DMS114 treated with DMSO at 0.1 percent for 48 hours (cell line): ENCODE measurements at regions not wholly inside any gene's neighbourhood (a gene's known extent, or its start where the extent isn't known, plus 50 kb on each side); places are given as distances from the start of the nearest gene placed in this dataset.
"Not testable (repeated sequence)": the region's sequence is repeated elsewhere in the genome, so short reads cannot be mapped to it uniquely, and the experiment has no call there.

ENCODE experiments used
- DNase-seq: peaks from one replicate; lab custom pipeline; 2025; ENCODE audit not compliant: unreplicated experiment; lab: John Stamatoyannopoulos, UW

DNA sequence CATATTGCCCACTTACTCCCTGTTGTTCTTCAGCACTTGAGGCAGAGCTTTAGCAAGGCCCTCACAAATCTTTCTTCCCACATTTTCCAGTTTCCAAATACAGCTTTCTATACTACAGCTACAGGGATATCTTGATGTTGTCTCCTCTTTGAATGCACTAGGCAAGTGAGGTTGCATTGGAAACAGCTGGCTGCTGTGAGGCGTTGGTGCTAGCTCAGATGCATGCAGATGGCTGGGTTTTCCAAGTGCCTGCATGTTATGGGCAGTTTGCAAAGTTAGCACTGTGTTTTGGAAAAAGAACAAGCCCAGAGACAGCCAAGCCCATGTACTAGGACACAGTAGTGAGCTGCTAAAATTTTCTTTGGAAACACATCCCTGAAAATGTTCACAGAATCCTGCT lies 315.1 kb upstream of the RASGEF1B start:
- DNase-seq: no peak

DNA sequence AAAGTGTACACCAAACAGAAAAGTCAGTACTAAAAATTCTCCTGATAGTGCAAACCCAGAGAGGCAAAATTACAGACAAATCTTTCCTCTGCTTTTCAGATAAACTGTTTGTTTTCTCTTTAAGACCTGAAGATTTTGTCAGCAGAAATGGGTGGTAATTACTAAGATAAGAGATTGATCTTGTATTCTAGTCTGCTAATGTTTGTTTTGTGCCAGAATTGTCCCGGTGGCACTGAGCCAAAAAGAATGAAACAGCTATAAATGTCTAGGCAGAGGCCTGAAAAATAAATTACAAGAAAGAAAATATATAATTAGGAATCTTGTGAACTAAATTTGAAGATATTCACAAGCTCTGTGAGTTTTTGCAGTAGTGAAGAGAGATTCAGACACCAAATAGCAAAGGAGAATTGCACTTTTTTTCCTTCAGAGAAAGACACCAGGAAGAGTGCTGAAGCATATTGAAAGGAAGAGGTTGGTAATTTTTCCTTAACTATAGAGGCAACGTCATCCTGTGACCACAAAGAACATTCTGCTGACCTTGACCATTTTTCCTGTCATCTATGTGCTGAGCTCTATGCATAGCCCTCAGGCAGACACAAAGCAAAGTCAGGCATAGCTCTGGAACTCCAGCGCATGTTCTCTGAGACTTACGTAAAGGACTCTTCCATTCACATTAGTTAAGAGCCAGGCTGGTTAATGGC lies 314.5 kb upstream of the RASGEF1B start:
- DNase-seq: no peak

DNA sequence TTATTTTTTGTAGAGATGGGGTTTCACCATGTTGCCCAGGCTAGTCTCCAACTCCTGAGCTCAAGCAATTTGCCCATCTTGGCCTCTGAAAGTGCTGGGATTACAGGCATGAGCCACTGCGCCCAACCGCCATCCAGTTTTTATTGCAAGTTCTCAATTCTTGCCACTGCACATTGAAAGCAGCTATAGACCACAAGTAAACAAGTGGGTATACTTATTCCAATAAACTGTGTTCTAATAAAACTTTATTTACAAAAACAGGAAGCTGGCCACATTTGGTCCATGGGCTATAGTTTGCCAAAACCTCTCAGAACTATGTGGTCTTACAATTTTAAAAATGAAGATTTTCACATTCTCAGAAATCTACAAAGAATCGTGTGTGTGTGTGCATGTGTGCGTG lies 313.6 kb upstream of the RASGEF1B start:
- DNase-seq: no peak

DNA sequence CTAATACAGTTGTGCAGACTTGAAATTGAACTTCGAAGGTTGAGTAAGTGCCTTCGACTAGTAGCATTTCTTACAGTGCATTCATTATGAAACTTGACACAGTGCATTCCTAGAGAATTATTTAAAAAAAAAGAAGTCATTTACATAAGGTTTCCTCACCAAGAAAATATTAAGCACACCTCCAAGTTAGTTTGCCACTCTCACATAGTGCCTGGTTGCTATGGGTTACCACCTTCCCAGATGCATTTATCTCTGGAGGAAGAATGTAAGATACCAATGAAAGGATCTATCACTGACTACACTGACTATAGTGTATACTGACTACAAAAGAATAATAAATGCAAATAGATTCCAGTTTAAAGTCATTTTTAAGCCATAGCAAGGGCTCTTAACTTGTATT lies 311.9 kb upstream of the RASGEF1B start:
- no peak for DNase-seq

DNA sequence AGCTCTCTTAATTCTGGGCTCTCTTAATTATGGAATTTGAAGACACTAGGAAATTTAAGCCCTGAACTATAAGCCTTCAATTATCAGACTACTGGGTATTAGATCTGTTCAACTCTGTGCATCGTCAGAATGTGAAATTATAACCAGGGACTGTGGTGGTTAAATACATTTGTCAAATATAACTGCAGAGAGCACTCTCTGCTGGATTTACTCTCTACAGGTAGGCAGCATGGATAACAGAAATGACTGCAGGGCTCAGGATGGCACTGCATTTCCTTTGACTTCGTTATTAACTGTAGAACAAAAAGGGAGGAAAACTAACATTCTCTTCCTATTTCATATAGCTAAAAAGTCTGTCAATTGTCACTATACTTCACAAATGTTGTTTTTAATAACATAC lies 310.1 kb upstream of the RASGEF1B start:
- no peak for DNase-seq

DNA sequence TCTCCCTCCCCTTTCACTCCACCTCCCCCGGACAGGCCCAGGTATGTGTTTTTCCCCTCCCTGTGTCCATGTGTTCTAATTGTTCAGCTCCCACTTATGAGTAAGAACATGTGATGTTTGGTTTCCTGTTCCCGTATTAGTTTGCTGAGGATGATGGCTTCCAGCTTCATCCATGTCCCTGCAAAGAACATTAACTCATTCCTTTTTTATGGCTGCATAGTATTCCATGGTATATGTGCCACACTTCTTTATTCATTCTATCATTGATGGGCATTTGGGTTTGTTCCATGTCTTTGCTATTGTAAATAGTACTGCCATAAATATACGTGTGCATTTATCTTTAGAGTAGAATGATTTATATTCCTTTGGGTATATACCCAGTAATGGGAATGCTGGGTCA lies 306.0 kb upstream of the RASGEF1B start:
- DNase-seq: not testable (repeated sequence)

DNA sequence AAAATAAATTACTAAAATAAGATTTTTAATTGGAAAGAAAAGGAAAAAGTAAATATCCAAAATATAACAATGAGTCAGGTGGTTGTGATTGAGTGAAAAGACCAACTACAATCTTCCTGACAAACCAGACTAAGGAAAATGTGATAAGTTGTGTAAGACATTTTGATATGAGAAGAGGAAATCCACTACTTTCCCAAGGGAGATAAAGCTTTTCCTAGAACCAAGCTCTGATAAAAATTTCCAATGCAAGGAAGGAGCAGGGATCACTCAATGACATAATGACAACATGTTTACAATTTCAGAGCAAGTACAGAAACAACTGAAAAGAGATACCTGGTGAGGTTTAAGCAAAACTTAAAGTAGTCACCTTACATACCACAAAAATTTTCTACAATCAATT lies 305.1 kb upstream of the RASGEF1B start:
- DNase-seq: no peak

DNA sequence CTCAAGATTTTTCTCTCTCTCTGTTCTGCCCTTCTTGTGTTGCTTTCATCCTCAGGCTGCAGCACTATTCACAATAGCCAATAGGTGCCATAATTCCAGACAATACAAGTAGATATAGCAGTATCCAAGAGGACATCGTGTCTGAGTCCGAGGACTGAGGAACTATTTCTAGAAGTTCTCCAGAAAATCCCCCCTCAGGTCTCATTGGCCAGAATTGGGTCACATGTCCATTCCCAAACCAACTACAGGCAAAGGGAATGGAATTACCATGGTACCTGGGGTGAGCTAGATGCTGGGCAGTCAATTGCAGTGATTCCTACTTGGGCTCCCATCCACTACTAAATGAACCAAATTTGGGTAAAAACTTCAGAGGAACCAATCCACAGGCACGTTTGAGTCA lies 301.9 kb upstream of the RASGEF1B start:
- no peak for DNase-seq

DNA sequence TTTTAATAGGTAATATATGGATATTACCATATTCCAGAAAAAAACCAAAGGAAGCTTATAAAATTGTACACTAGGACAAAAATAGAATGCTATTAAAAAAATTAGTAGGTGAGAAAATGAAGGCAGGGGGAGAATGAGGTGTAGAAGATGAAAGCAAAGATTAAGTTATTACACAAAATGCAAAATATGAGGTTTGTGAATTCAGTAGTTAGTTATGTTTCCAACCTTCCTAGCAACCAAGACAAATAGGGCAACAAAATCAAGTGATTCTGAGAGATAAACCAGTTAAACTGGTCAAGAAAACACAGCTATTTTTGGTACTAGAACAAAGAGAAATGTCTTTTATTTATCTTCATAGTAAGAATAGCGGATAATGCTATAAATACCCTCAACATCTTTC lies 300.0 kb upstream of the RASGEF1B start:
- no peak for DNase-seq

DNA sequence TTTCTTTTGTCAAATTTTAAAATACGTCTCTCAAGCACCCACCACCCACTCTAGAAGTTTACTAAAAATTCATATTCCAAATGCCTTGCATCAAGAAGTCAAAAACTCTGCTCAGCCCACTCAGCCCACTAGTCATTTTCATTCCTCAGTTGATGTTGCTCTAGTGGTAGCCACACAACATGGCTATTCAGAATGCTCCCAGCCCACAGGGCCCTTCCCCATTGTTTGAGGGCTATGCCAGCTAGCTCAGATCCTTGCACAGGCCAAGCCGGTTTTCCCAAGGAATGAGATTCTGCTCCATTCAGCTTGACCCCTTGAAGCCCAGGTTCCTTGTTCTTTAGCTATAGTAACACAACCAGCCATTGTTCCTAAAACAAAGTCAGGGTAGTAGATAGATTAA lies 297.5 kb upstream of the RASGEF1B start:
- no peak for DNase-seq

DNA sequence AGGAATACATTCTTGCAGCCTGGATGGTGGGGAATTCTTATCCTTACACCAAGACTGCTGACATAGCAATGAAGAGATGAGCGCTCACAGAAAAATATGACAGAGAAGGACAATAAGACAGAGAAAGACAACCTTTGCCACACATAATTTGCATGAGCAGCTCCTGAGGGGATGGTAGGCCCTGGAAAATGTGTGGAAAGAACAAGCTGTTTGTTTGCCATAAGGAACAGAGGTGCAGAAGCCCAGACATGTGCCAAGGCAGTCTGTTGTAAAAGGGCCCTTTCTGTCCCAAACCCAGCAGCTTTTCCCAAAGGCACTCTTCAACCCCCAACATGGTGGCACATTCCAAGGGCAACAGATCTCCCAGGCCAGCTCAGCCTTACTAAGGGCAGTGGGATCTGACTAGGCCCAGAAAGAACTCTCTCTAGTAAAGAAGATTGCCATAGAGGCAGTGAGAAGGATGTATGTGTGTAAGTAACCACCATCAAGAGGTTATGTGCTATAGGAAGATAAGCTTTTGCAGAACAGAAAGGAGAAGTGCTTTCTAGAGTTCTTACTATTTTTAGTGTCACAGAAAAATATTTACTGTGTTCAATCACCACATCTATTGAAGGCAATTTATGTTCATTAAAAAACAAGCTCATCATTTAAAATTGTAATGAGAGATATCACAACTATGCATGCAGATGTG lies 287.0 kb upstream of the RASGEF1B start:
- DNase-seq: no peak

DNA sequence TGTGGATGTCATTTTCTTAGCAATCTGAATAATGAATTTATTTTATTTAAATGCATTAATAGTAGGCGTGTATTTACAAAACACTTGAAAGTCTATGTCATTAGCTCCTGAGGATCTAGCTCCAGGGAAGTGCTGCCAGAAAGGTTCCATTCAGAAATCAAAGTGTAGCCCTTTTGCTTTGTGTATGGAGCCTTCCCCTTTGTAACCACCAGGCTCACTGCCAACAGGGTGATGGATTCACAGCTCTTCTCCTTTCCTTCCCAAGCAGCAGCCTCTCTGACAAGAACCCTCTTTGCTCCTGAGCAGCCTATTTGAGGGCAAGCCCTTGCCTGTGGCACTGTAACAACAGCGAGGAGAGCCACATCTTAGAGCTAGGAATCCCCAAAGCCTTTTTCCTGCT lies 286.0 kb upstream of the RASGEF1B start:
- no peak for DNase-seq

DNA sequence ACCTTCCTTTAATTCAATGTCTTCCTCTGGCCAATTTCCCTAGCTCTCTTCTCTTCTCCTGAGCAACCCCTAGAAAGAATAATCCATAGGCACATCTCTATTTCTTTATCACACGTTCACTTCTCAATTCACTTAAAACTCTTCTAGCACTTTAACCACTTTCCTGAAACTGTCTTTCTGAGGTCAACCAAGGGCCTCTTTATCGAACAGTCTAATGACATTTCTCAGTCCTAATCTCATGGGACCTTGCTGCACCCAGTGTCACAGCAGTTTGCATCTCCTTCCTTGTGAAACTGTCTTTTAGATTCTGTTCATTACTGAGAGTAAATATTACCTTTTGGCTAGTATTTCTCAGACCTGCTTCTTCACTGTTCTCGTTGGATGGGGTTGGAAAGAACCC lies 285.3 kb upstream of the RASGEF1B start:
- DNase-seq: no peak

DNA sequence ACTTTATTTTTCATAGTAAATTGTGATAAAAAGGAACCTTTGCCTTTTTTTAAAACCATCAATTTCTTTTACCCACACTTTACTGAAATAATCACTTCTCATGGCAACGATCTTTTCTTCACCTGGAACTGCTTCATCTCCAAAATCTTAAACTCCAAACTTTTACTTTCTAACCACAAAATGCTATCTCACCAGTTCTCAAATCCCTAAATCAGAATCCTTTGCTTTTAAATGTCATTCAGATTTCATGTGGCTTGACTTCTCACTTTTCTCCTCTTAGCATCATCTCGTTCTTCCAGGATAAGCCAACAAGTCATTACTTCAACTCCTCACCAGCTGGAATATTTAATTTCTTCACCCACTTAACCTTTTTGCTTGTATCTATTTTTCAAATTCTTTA lies 284.3 kb upstream of the RASGEF1B start:
- DNase-seq: no peak

DNA sequence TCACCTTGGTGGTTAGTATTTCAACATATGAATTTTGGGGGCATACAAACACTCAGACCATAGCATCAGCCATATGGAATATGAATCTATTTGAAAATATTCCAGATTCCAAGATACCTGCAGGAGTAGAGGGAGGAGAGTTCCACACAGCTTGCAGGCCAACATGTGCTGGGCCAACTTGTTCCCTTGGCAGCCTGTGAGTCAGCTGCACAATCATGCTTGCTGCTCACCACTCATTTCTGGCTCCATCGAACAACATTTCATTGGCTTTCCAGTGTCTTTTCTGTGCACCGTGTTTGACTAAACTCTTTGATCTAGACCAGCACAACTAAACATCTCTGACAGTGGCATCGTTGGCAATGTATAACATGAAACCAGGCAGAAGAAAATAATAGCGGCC lies 282.5 kb upstream of the RASGEF1B start:
- no peak for DNase-seq

DNA sequence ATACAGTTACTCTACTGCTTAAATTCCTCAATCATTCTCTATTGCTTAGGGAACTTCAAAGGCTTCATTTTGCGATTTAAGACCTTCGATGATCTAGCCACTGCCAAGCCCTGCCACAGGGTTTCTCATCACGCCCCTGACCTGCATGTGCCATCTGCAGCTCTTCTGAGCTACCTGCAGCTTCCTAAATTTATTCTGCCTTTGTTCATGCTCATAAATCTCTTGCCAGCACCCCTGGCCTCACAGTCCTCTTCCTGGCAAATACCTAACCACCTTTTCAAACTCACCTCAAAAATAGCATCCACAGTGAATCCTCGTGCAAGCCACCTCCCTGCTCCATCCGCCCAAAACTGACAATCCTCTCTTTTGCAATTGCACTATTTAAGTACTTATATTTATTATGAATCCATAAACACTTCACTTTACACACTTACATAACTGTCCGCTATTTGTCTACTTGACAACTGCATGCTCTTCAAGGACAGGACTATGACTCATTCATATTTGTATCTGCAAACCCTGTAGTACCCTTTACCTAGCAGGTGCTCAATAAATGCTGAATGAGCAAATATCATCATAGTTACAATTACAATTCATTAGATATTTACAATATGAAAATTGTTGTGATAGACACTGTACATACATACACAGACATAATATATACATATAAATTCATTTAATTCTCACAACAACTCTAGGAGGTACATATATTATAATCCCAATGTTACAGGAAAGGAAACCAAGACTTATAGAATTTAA lies 280.0 kb upstream of the RASGEF1B start:
- DNase-seq: no peak

DNA sequence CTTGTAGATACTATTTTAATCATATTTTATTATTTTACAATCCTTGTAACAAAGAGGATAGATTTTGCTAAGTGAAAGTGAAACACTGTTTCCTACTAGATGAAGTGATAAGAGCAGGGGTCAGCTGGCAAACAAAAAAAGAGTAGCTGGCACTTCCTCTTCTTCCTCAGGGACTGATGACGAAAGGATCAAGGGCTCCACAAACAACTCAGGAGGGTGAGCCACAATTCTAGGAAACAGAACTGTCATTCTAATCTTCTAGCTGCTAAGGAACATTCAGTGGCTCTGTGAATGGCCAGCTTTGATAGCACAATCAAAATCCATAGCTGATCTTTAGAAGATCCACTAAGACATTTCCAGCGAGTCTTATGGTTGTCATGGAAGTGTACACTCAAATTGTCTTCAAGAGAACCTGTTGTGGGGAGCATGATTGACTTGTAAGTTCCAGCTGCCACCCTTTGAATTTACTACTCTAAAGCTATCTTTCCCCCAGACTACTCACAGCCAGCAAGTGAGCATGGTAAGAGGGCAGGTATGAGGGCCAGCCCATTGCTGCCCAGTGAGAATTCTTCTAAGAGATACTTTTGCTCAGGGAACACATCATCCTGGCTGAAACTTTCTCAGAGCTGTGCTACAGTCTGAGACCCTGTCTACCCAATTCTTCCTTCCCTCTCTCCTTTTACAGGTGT lies 275.7 kb upstream of the RASGEF1B start:
- DNase-seq: no peak

DNA sequence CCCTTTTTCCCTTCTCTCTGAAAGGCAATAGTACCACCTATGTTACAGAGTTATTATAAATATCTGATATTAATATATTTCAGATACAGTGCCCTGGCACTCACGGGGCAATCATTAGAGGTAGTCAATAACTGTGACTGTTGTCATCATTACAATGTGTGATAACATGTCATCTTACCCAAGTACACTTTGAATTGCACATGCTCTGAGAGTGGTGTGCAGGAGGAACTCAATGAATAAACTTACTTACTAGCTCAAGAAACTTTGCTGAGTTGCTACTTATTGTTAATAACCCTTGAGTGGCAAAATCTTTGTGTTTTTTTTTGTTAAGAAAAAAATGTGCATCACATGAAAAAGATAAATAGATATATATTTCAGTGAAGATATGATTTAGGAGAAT lies 275.1 kb upstream of the RASGEF1B start:
- DNase-seq: no peak

DNA sequence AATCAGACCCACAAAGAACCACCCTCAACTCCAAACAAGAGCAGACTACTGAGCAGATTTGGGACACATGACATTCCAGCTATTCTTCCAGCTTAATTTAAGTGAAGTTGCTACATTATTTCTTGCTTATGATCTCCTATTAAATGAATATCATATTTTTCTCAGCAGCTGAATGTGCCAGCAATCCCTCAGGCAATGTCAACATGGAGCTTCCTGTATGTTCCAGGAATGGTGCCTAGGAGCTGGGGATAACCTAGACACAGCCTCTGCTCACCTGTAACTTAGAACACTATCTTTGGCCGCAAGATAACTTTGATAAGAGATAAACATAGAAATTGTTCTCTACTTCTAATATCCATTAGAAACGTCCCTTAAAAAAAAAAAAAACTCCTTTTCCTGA lies 274.4 kb upstream of the RASGEF1B start:
- DNase-seq: no peak

DNA sequence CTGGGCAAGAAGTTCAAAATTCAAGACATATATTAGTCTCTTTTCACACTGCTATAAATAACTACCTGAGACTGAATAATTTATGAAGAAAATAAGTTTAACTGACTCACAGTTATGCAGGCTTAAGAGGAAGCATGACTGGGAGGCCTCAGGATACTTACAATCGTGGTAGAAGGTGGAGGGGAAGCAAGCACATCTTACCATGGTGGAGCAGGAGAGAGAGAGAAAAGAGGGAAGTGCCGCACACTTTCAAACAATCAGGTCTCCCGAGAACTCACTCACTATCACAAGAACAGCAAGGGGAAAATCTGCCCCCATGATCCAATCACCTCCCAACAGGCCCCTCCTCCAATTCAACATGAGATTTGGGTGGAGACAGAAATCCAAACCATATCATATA lies 273.3 kb upstream of the RASGEF1B start:
- no peak for DNase-seq

DNA sequence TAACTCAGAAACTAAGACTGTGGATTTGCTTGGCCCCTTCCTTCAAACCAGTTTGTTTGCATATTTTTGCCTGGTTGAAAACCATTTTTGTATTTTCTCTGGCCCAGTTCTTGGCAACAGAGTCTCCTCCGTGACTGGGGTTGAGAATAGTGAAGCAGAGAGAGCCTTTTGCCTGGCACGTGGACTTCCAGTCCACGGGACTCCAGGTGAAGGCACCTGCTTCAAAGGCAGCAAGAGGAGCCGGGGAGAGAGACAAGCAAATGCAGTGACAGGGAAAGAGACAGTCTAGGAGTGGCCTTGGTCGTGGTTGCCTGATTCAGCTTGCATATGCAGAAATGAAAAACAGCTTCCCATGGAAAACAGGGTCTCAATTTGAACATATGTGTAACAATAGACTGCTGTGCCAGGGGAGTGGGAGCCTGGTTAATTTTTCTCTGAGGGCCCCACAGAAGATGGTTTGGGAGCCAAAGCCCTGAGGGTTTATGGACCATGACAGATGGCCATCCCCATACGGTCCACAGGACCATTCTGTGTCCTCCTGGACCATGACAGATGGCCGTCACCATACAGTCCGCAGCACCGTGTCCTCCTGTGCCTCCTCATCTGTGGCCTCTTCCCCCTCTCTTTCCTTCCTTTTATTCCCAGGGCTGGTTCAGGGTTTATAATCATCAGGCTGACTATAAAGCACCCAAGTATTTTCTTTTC lies 272.2 kb upstream of the RASGEF1B start:
- no peak for DNase-seq
